ENCODE measurements at regions not wholly inside any gene's neighbourhood (a gene's known extent, or its start where the extent isn't known, plus 50 kb on each side); places are given as distances from the start of the nearest gene placed in this dataset.

DNA sequence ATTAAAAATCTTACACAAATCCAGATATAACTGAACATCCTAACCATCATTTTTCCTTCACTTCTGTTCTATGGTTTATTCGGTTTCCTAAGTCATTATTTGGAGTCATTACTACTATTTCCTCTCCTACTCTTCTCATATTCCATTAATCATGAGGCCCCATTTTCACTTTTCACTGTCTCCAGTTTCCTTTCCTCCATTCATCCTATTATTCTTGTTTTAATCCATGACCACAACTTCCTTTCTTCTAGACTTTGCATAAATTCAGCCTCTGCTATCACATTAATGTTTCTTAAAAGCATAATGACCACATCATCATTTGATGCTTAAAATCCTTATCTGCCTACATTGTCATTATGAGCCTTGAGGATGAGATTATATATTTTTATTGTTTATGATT is 555.0 kb upstream of the NDST4 start:
- no peak for TF ChIP-seq CTCF (IDR thresholded peaks at IDR 0.05; ENCODE audit: low read depth, low read length, missing control alignments)
- in situ Hi-C loops (cut with HindIII; ENCODE audit: low sequenced_read_pairs): no loop called here
- H3K4me3 ChIP-seq (ENCODE audit: low read depth, low read length): no peak overlapping the region
- DNase-seq (ENCODE audit: low read depth): no peak

- DNase-seq (ENCODE audit: low read depth): no peak
- in situ Hi-C loops (cut with HindIII; ENCODE audit: low sequenced_read_pairs): no loop called here
- no peak overlapping the region for H3K4me3 ChIP-seq (ENCODE audit: low read depth, low read length)
- TF ChIP-seq CTCF (IDR thresholded peaks at IDR 0.05; ENCODE audit: low read depth, low read length, missing control alignments): no peak
Measured at GRCh38 chr4:115664285-115664684, 550.9 kb upstream of the NDST4 start.

- TF ChIP-seq CTCF (IDR thresholded peaks at IDR 0.05; ENCODE audit: low read depth, low read length, missing control alignments): no peak
- in situ Hi-C loops (cut with HindIII; ENCODE audit: low sequenced_read_pairs): no loop called here
- no peak for DNase-seq (ENCODE audit: low read depth)
- H3K4me3 ChIP-seq (ENCODE audit: low read depth, low read length): no peak overlapping the region
Measured at GRCh38 chr4:115660465-115660864, 547.0 kb upstream of the NDST4 start.

DNA sequence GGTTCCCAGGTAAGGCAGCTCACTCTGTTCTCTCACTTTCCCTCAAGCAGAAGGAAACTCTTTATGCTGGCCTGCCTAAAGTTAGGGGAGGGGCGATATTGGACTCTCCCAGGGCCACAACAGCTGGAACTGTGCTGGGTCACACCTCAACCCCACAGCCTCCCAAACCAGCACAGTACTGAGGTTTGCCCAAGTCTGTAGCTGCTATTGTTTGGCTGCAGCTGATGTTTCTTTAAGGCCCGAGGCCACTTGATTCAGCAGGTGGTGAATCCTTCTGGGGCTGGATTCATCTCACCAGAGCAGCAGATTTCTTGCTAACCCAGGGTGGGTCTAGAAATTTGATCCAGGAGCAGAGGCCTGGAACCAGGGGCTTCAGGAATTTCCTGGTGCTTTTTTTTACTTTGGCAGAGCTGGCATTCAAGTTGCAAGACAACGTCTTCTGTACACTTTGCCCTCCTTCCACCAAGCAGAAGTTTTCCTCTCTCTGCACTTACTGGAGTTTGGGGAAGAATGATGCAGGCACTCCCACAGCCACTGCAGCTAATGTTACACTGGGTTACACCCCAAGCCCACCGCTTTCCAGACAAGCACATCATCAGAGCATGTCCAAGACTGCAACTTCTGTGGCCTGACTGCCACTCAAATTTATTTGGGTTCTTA is 544.7 kb upstream of the NDST4 start:
- H3K4me3 ChIP-seq (ENCODE audit: low read depth, low read length): no peak overlapping the region
- TF ChIP-seq CTCF (IDR thresholded peaks at IDR 0.05; ENCODE audit: low read depth, low read length, missing control alignments): no peak
- no peak for DNase-seq (ENCODE audit: low read depth)
- in situ Hi-C loops (cut with HindIII; ENCODE audit: low sequenced_read_pairs): no loop called here

DNA sequence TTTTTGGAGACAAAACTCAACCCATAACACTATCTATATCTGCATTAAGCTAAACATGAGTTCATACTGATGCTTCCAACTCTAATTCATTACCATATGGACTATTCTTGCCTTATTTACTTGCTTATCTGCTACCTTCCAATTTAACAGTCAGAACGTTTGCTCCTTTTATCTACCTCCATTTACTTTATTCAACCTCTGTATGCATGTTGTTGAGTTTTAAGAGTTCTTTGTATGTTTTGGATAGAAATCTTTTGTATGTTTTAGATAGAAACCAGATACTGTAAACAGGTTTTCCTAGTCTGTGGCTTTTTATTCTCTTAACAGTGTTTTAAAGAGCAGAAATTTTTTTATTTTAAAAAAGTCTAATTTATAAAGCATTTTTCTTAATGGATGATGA is 542.2 kb upstream of the NDST4 start:
- in situ Hi-C loops (cut with HindIII; ENCODE audit: low sequenced_read_pairs): no loop called here
- DNase-seq (ENCODE audit: low read depth): no peak
- no peak overlapping the region for H3K4me3 ChIP-seq (ENCODE audit: low read depth, low read length)
- TF ChIP-seq CTCF (IDR thresholded peaks at IDR 0.05; ENCODE audit: low read depth, low read length, missing control alignments): no peak

- no peak for TF ChIP-seq CTCF (IDR thresholded peaks at IDR 0.05; ENCODE audit: low read depth, low read length, missing control alignments)
- in situ Hi-C loops (cut with HindIII; ENCODE audit: low sequenced_read_pairs): no loop called here
- H3K4me3 ChIP-seq (ENCODE audit: low read depth, low read length): no peak overlapping the region
- DNase-seq (ENCODE audit: low read depth): no peak
Measured at GRCh38 chr4:115648786-115649185, 535.4 kb upstream of the NDST4 start.
